ENCODE measurements at regions not wholly inside any gene's neighbourhood (a gene's known extent, or its start where the extent isn't known, plus 50 kb on each side); places are given as distances from the start of the nearest gene placed in this dataset.

GRCh38 chr4:188680004-188680666 lies 540.9 kb downstream of the TRIML1 start:
- H3K9me3 ChIP-seq (ENCODE audit: control insufficient read depth in 1 of 2, insufficient read depth in 1 of 2, low read depth in 1 of 2, low read length in 2 of 2) = no peaks in the 10 kb centered on the region
- H3K4me2 ChIP-seq (ENCODE audit: low read length) = no peak overlapping the region
- ChIA-PET RAD21 (ENCODE audit: low non-redundant PET in 1 of 2, low total read pairs in 2 of 2, uncharacterized antibody in 2 of 2, unreplicated experiment in 2 of 2) (no interaction called here), POLR2A (no interaction called here), CTCF (no interaction called here)
- TF ChIP-seq RAD21 (IDR thresholded peaks at IDR 0.05; ENCODE audit: low read depth) (no peak), ELF1 (IDR thresholded peaks at IDR 0.05; ENCODE audit: borderline replicate concordance, low read depth) (no peak), YY1 (IDR thresholded peaks at IDR 0.05; ENCODE audit: extremely low read depth, insufficient replicate concordance, low read depth, low read length) (no peak), ZFX (IDR thresholded peaks at IDR 0.05) (no peak), POLR2A (IDR thresholded peaks at IDR 0.05; ENCODE audit: borderline replicate concordance, extremely low read depth, insufficient read depth, insufficient read length) (no peak), FOSL1 (IDR thresholded peaks at IDR 0.05; ENCODE audit: low read depth) (no peak), TCF7L2 (IDR thresholded peaks at IDR 0.05; ENCODE audit: borderline replicate concordance, extremely low read depth, insufficient read depth, insufficient read length) (no peak), SRF (IDR thresholded peaks at IDR 0.05; ENCODE audit: low read depth) (no peak), JUND (IDR thresholded peaks at IDR 0.05) (no peak), EZH2 (IDR thresholded peaks at IDR 0.05) (no peak)
- H3K9me2 ChIP-seq (ENCODE audit: insufficient read depth) = no peaks in the 10 kb centered on the region
- no peaks in the 10 kb centered on the region for H3K36me3 ChIP-seq (ENCODE audit: control insufficient read depth in 1 of 2, insufficient read depth in 2 of 2, low read length in 2 of 2)
- no peak overlapping the region for H3K4me3 ChIP-seq (replicated peaks in 1 of 2; ENCODE audit: low read depth in 1 of 2, low read length in 2 of 2)
- H4K20me1 ChIP-seq (ENCODE audit: insufficient read depth) = no peaks in the 10 kb centered on the region
- no peak overlapping the region for H3K27ac ChIP-seq (ENCODE audit: low read depth, low read length)
- H3K9ac ChIP-seq (ENCODE audit: low read length) = no peak overlapping the region
- BruUV-seq (replicated peaks) = no TSS peak
- DNase-seq (ENCODE audit: low read depth, low spot score) = no peak
- intact Hi-C loops (cut with micrococcal nuclease) = no loop called here
- H3K79me2 ChIP-seq (ENCODE audit: insufficient read depth, low read length) = no peaks in the 10 kb centered on the region
- no peak for ATAC-seq
- H2AFZ ChIP-seq (ENCODE audit: low read depth, low read length, poor library complexity, severe bottlenecking) = no peak overlapping the region
- H3K27me3 ChIP-seq (ENCODE audit: insufficient read depth, low read length) = no peaks in the 10 kb centered on the region
- no peaks in the 10 kb centered on the region for H3K4me1 ChIP-seq (ENCODE audit: control insufficient read depth in 1 of 2, insufficient read depth in 2 of 2, low read length in 2 of 2)

GRCh38 chr4:188680667-188681063 lies 541.4 kb downstream of the TRIML1 start:
- Histone ChIP-seq H3K79me2 (ENCODE audit: insufficient read depth, low read length) (no peaks in the 10 kb centered on the region), H2AFZ (ENCODE audit: low read depth, low read length, poor library complexity, severe bottlenecking) (no peak overlapping the region), H3K4me1 (ENCODE audit: control insufficient read depth in 1 of 2, insufficient read depth in 2 of 2, low read length in 2 of 2) (no peaks in the 10 kb centered on the region), H3K27me3 (ENCODE audit: insufficient read depth, low read length) (no peaks in the 10 kb centered on the region), H3K9me2 (ENCODE audit: insufficient read depth) (no peaks in the 10 kb centered on the region), H3K9ac (ENCODE audit: low read length) (no peak overlapping the region), H3K36me3 (ENCODE audit: control insufficient read depth in 1 of 2, insufficient read depth in 2 of 2, low read length in 2 of 2) (no peaks in the 10 kb centered on the region), H3K4me2 (ENCODE audit: low read length) (no peak overlapping the region), H3K27ac (ENCODE audit: low read depth, low read length) (no peak overlapping the region), H3K4me3 (replicated peaks in 1 of 2; ENCODE audit: low read depth in 1 of 2, low read length in 2 of 2) (no peak overlapping the region), H3K9me3 (ENCODE audit: control insufficient read depth in 1 of 2, insufficient read depth in 1 of 2, low read depth in 1 of 2, low read length in 2 of 2) (no peaks in the 10 kb centered on the region), H4K20me1 (ENCODE audit: insufficient read depth) (no peaks in the 10 kb centered on the region)
- BruUV-seq (replicated peaks) = no TSS peak
- POLR2A ChIA-PET = no interaction called here
- CTCF ChIA-PET = no interaction called here
- intact Hi-C loops (cut with micrococcal nuclease) = no loop called here
- ATAC-seq = no peak
- RAD21 ChIA-PET (ENCODE audit: low non-redundant PET in 1 of 2, low total read pairs in 2 of 2, uncharacterized antibody in 2 of 2, unreplicated experiment in 2 of 2) = no interaction called here
- DNase-seq (ENCODE audit: low read depth, low spot score) = no peak
- no peak for TF ChIP-seq ZNF274 (IDR thresholded peaks at IDR 0.05; ENCODE audit: low read depth, low read length)
- no peak for TF ChIP-seq CEBPB (IDR thresholded peaks at IDR 0.05; ENCODE audit: low read depth)
- no peak for TF ChIP-seq EGR1 (IDR thresholded peaks at IDR 0.05; ENCODE audit: low read depth)
- TF ChIP-seq SRF (IDR thresholded peaks at IDR 0.05; ENCODE audit: low read depth) = no peak
- TF ChIP-seq POLR2AphosphoS5 (IDR thresholded peaks at IDR 0.05; ENCODE audit: low read depth, low read length) = no peak
- TF ChIP-seq ZBTB33 (IDR thresholded peaks at IDR 0.05; ENCODE audit: extremely low read depth, insufficient replicate concordance, low read length) = no peak
- no peak for TF ChIP-seq ATF3 (IDR thresholded peaks at IDR 0.05)
- no peak for TF ChIP-seq EZH2phosphoT487 (IDR thresholded peaks at IDR 0.05; ENCODE audit: borderline replicate concordance)
- TF ChIP-seq MAX (IDR thresholded peaks at IDR 0.05) = no peak
- no peak for TF ChIP-seq TCF7L2 (IDR thresholded peaks at IDR 0.05; ENCODE audit: borderline replicate concordance, extremely low read depth, insufficient read depth, insufficient read length)
- TF ChIP-seq YY1 (IDR thresholded peaks at IDR 0.05; ENCODE audit: extremely low read depth, insufficient replicate concordance, low read depth, low read length) = no peak
- TF ChIP-seq RAD21 (IDR thresholded peaks at IDR 0.05; ENCODE audit: low read depth) = no peak
